SK-N-SH (cell line): ENCODE measurements at regions not wholly inside any gene's neighbourhood (a gene's known extent, or its start where the extent isn't known, plus 50 kb on each side); places are given as distances from the start of the nearest gene placed in this dataset.
A peak's percentile ranks its signal among the peaks of the same experiment; 100 is the strongest.

Source experiments
- CTCF ChIA-PET: fragments of 300-600, 350-600 bp; formaldehyde crosslinking; extraction: SDS; loops from one replicate; lab custom pipeline; 2021; lab: Yijun Ruan, JAX
- POLR2A ChIA-PET: fragments of 350-600 bp; sonication (Branson Sonifier 250); formaldehyde crosslinking; extraction: SDS; loops from one replicate; lab custom pipeline; 2020; ENCODE audit warnings: antibody characterized with exemption, inconsistent platforms; lab: Yijun Ruan, JAX
- DNase-seq: peaks from one replicate; pipeline ENCODE4 v3.0.0; 2012
- H2AFZ ChIP-seq: fragments of 200-600 bp; sonication (generic); 2 replicates; pipeline ENCODE4 v1.8.1; 2016; ENCODE audit warnings: antibody characterized with exemption, mild to moderate bottlenecking, low read depth
- H3F3A ChIP-seq: fragments of 200-600 bp; sonication (generic); replicated peaks from 2 replicates; pipeline ENCODE3; 2016; ENCODE audit warnings: antibody characterized with exemption, mild to moderate bottlenecking; ENCODE audit not compliant: insufficient read depth
- H3K27ac ChIP-seq, 2 experiments: fragments of 200-500 bp in 1 of 2; fragments of 200-600 bp in 1 of 2; sonication (Bioruptor generic) in 1 of 2; sonication (generic), shearing (Covaris generic) in 1 of 2; 2 replicates each; pipeline versions ENCODE4 v1.5.1 to v1.6.1; 2014 to 2016; ENCODE audit warnings: low read depth in 2 of 2, inconsistent platforms in 1 of 2, low read length in 1 of 2, mild to moderate bottlenecking in 1 of 2, mixed read lengths in 1 of 2
- H3K27me3 ChIP-seq: fragments of 200-600 bp; sonication (generic), shearing (Covaris generic); 2 replicates; pipeline ENCODE4 v1.6.1; 2016; ENCODE audit warnings: mixed run types; ENCODE audit not compliant: insufficient read depth
- H3K36me3 ChIP-seq, 2 experiments: fragments of 200-500 bp in 1 of 2; fragments of 200-600 bp in 1 of 2; sonication (Bioruptor generic) in 1 of 2; sonication (generic) in 1 of 2; replicated peaks in 1 of 2; 2 replicates each; pipeline versions ENCODE3 to v1.5.1; 2014 to 2016; ENCODE audit warnings: low read length in 1 of 2, mild to moderate bottlenecking in 1 of 2; ENCODE audit not compliant: insufficient read depth in 2 of 2, control insufficient read depth in 1 of 2
- H3K4me1 ChIP-seq, 2 experiments: fragments of 200-500 bp in 1 of 2; fragments of 200-600 bp in 1 of 2; sonication (Bioruptor generic) in 1 of 2; sonication (generic), shearing (Covaris generic) in 1 of 2; 2 replicates each; pipeline versions ENCODE4 v1.5.1 to v1.6.1; 2014 to 2016; ENCODE audit warnings: low read depth in 1 of 2, low read length in 1 of 2, mixed run types in 1 of 2; ENCODE audit not compliant: insufficient read depth in 2 of 2, control insufficient read depth in 1 of 2
- H3K4me2 ChIP-seq: fragments of 200-600 bp; sonication (generic), shearing (Covaris generic); 2 replicates; pipeline ENCODE4 v1.6.1; 2017; ENCODE audit warnings: mixed run types
- H3K4me3 ChIP-seq, 2 experiments: fragments of 200-500 bp in 1 of 2; fragments of 200-600 bp in 1 of 2; sonication (Bioruptor generic) in 1 of 2; sonication (generic), shearing (Covaris generic) in 1 of 2; 2 replicates each; pipeline versions ENCODE4 v1.5.1 to v1.8.1; 2014 to 2016; ENCODE audit warnings: low read depth in 2 of 2, inconsistent platforms in 1 of 2, low read length in 1 of 2, mild to moderate bottlenecking in 1 of 2, mixed read lengths in 1 of 2, moderate library complexity in 1 of 2
- H3K79me2 ChIP-seq: fragments of 200-600 bp; sonication (generic); 2 replicates; pipeline ENCODE4 v1.8.1; 2017; ENCODE audit warnings: mild to moderate bottlenecking; ENCODE audit not compliant: insufficient read depth
- H3K9ac ChIP-seq: fragments of 200-600 bp; sonication (generic); 2 replicates; pipeline ENCODE4 v1.6.1; 2017; ENCODE audit warnings: mixed run types
- H3K9me2 ChIP-seq: fragments of 200-600 bp; sonication (generic); 2 replicates; pipeline ENCODE4 v1.6.1; 2017; ENCODE audit warnings: mixed run types
- H3K9me3 ChIP-seq: fragments of 200-600 bp; sonication (generic); 2 replicates; pipeline ENCODE4 v1.6.1; 2017; ENCODE audit warnings: mixed run types, mild to moderate bottlenecking, moderate library complexity
- H4K20me1 ChIP-seq: fragments of 200-600 bp; sonication (generic); 2 replicates; pipeline ENCODE4 v1.6.1; 2017; ENCODE audit warnings: mild to moderate bottlenecking, mixed run types; ENCODE audit not compliant: insufficient read depth
- ELF1 ChIP-seq: IDR thresholded peaks from 2 replicates; pipeline ENCODE4 v1.4.0; 2012
- EZH2phosphoT487 ChIP-seq: fragments of 200-600 bp; sonication (generic); IDR thresholded peaks from 2 replicates; pipeline ENCODE4 v1.6.1; 2017; ENCODE audit warnings: low read depth, mixed run types, mild to moderate bottlenecking, antibody characterized with exemption, moderate library complexity, borderline replicate concordance
- FOSL2 ChIP-seq: IDR thresholded peaks from 2 replicates; pipeline ENCODE4 v1.4.0; 2012; ENCODE audit warnings: low read depth, mild to moderate bottlenecking, moderate library complexity, borderline replicate concordance
- FOXJ3 ChIP-seq: sonication (generic); formaldehyde crosslinking; IDR thresholded peaks from 2 replicates; pipeline ENCODE4 v1.5.1; 2020; ENCODE audit warnings: mild to moderate bottlenecking, missing genetic modification reagents
- JUND ChIP-seq: IDR thresholded peaks from 2 replicates; pipeline ENCODE4 v1.4.0; 2012
- NFIC ChIP-seq: IDR thresholded peaks from 2 replicates; pipeline ENCODE4 v1.4.0; 2012; ENCODE audit warnings: borderline replicate concordance
- RAD21 ChIP-seq: IDR thresholded peaks from 2 replicates; pipeline ENCODE4 v1.6.1; 2012; ENCODE audit warnings: mild to moderate bottlenecking, low read length
- RCOR1 ChIP-seq: fragments of 150-350 bp; IDR thresholded peaks from 2 replicates; pipeline ENCODE4 v1.6.1; 2017; ENCODE audit warnings: antibody characterized with exemption, low read length
- RFX5 ChIP-seq: IDR thresholded peaks from 2 replicates; pipeline ENCODE4 v1.6.1; 2012; ENCODE audit warnings: mild to moderate bottlenecking, improper control_type of control experiment, low read length
- RXRA ChIP-seq: IDR thresholded peaks from 2 replicates; pipeline ENCODE4 v1.4.0; 2012; ENCODE audit warnings: low read depth, mild to moderate bottlenecking, borderline replicate concordance
- TCF12 ChIP-seq: IDR thresholded peaks from 2 replicates; pipeline ENCODE4 v1.4.0; 2012
- USF1 ChIP-seq: IDR thresholded peaks from 2 replicates; pipeline ENCODE4 v1.4.0; 2012; ENCODE audit warnings: low read depth, borderline replicate concordance
- USF2 ChIP-seq: fragments of 150-350 bp; IDR thresholded peaks from 2 replicates; pipeline ENCODE4 v1.6.1; 2017; ENCODE audit warnings: antibody characterized with exemption, low read length, low read depth, borderline replicate concordance
- YY1 ChIP-seq: IDR thresholded peaks from 2 replicates; pipeline ENCODE4 v1.4.0; 2012; ENCODE audit warnings: low read depth, mild to moderate bottlenecking
- WGBS: methylation state at CpG from one replicate; pipeline ENCODE4 v1.1.6; 2017; ENCODE audit warnings: low lambda C conversion rate; 5-methylcytosine and 5-hydroxymethylcytosine counted together
- TF ChIP-seq, protein P1 (sequence below): IDR thresholded peaks from 2 replicates; pipeline ENCODE4 v1.6.1; 2012; ENCODE audit warnings: mild to moderate bottlenecking, low read depth, low read length, moderate library complexity
- TF ChIP-seq, protein P2 (sequence below): IDR thresholded peaks from 2 replicates; pipeline ENCODE4 v1.4.0; 2012; ENCODE audit warnings: low read depth, borderline replicate concordance
- TF ChIP-seq, protein P3 (sequence below): IDR thresholded peaks from 2 replicates; pipeline ENCODE4 v1.4.0; 2012; ENCODE audit warnings: low read depth

- TF ChIP-seq, protein P1, sequence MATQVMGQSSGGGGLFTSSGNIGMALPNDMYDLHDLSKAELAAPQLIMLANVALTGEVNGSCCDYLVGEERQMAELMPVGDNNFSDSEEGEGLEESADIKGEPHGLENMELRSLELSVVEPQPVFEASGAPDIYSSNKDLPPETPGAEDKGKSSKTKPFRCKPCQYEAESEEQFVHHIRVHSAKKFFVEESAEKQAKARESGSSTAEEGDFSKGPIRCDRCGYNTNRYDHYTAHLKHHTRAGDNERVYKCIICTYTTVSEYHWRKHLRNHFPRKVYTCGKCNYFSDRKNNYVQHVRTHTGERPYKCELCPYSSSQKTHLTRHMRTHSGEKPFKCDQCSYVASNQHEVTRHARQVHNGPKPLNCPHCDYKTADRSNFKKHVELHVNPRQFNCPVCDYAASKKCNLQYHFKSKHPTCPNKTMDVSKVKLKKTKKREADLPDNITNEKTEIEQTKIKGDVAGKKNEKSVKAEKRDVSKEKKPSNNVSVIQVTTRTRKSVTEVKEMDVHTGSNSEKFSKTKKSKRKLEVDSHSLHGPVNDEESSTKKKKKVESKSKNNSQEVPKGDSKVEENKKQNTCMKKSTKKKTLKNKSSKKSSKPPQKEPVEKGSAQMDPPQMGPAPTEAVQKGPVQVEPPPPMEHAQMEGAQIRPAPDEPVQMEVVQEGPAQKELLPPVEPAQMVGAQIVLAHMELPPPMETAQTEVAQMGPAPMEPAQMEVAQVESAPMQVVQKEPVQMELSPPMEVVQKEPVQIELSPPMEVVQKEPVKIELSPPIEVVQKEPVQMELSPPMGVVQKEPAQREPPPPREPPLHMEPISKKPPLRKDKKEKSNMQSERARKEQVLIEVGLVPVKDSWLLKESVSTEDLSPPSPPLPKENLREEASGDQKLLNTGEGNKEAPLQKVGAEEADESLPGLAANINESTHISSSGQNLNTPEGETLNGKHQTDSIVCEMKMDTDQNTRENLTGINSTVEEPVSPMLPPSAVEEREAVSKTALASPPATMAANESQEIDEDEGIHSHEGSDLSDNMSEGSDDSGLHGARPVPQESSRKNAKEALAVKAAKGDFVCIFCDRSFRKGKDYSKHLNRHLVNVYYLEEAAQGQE: no peak
- TF ChIP-seq EZH2phosphoT487: no peak
- TF ChIP-seq USF2: no peak
- TF ChIP-seq USF1: no peak
- TF ChIP-seq ELF1: no peak
- TF ChIP-seq FOSL2: no peak
- TF ChIP-seq TCF12: peak; percentile 37
- no peak for TF ChIP-seq RCOR1
These were observed 132.9 kb downstream of the MBL2 start (continued) for GRCh38 chr10:52639652-52640051.

GRCh38 chr10:52642208-52642607, 130.4 kb downstream of the MBL2 start:
- Histone ChIP-seq H3K9me3 (no peaks in the 10 kb centered on the region), H3K36me3 (no peaks in the 10 kb centered on the region), H4K20me1 (no peaks in the 10 kb centered on the region), H3K9me2 (no peaks in the 10 kb centered on the region), H3K27ac (peak overlapping the region in 1 of 2 experiments; percentile 34; a peak in 1 of 4 replicates), H3K4me1 (peaks cover 0 to 9% of the 10 kb centered on the region in 2 experiments; a peak in 2 of 4 replicates), H3K9ac (no peak overlapping the region), H3K4me2 (no peak overlapping the region), H3K79me2 (no peaks in the 10 kb centered on the region), H2AFZ (no peak overlapping the region), H3K27me3 (no peaks in the 10 kb centered on the region), H3K4me3 (no peak overlapping the region), H3F3A (peaks cover 13% of the 10 kb centered on the region)
- no peak for DNase-seq
- 77% methylated on average over 4 of the region's 4 CpGs for WGBS
- ChIA-PET CTCF (interaction anchor here (1.0 to 4.4 kb wide), 3 partner anchors 87 to 331 kb away, joined by 3 to 60 read pairs (median 34); partner anchors contain the start of gene DKK1), POLR2A (no interaction called here)
- TF ChIP-seq, protein P2, sequence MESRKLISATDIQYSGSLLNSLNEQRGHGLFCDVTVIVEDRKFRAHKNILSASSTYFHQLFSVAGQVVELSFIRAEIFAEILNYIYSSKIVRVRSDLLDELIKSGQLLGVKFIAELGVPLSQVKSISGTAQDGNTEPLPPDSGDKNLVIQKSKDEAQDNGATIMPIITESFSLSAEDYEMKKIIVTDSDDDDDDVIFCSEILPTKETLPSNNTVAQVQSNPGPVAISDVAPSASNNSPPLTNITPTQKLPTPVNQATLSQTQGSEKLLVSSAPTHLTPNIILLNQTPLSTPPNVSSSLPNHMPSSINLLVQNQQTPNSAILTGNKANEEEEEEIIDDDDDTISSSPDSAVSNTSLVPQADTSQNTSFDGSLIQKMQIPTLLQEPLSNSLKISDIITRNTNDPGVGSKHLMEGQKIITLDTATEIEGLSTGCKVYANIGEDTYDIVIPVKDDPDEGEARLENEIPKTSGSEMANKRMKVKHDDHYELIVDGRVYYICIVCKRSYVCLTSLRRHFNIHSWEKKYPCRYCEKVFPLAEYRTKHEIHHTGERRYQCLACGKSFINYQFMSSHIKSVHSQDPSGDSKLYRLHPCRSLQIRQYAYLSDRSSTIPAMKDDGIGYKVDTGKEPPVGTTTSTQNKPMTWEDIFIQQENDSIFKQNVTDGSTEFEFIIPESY: no peak
- TF ChIP-seq FOXJ3 (CRISPR knock-in tag): no peak
- TF ChIP-seq, protein P3, sequence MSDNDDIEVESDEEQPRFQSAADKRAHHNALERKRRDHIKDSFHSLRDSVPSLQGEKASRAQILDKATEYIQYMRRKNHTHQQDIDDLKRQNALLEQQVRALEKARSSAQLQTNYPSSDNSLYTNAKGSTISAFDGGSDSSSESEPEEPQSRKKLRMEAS: no peak
- no peak for TF ChIP-seq YY1
- no peak for TF ChIP-seq EZH2phosphoT487
- no peak for TF ChIP-seq JUND
- TF ChIP-seq RAD21: no peak
- no peak for TF ChIP-seq RXRA
- no peak for TF ChIP-seq NFIC
- no peak for TF ChIP-seq FOSL2
- TF ChIP-seq RFX5: no peak
- TF ChIP-seq, protein P1: no peak
- no peak for TF ChIP-seq ELF1
